ENCODE measurements at regions not wholly inside any gene's neighbourhood (a gene's known extent, or its start where the extent isn't known, plus 50 kb on each side); places are given as distances from the start of the nearest gene placed in this dataset.

- TF ChIP-seq EZH2phosphoT487 (IDR thresholded peaks at IDR 0.05; ENCODE audit: low read depth) (no peak), CTCF (IDR thresholded peaks at IDR 0.05; ENCODE audit: low read depth, low read length) (no peak)
Observed at GRCh38 chr12:14171106-14171505, 189.7 kb upstream of the GRIN2B start.

Data from OCI-LY3 (cell line).